ENCODE measurements at regions not wholly inside any gene's neighbourhood (a gene's known extent, or its start where the extent isn't known, plus 50 kb on each side); places are given as distances from the start of the nearest gene placed in this dataset.

DNA sequence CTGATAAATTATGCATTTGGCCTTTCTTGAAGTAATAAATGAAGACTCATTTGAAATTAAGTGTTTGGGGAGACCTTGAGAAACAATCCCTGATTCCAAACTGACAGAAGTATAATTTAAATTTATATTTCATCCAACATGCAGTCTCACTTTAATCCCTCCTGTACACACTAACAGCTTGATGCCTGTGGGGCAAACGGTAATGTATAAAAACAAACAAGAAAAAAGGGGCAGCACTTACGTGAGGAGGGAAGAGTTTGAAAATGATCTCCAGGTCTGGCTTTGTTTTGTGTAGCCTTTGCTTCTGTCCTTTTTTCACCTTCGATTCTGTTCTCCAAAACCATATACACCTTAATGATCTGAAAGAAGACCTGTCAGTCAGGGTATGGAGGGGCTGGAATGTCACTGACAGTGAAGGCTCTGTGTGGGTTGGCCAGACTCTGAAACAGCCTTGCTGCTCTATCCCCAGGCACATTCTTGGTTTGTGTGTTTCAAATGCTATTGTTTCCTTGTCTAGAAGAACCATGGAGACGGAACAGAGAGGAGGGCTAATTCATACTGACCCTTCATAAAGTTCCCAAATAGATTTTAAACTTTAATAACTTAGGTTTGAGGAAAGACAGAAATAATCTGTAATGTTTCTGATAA is 338.2 kb upstream of the WWC1 start:
- peaks cover 11% of the 10 kb centered on the region for H3K9me3 Mint-ChIP-seq
- H3K27ac Mint-ChIP-seq = no peak overlapping the region
- ATAC-seq = no peak
- H3K27me3 Mint-ChIP-seq = no peaks in the 10 kb centered on the region
- H3K4me3 Mint-ChIP-seq = no peak overlapping the region
- H3K4me1 Mint-ChIP-seq = no peaks in the 10 kb centered on the region
- no peaks in the 10 kb centered on the region for H3K36me3 Mint-ChIP-seq

DNA sequence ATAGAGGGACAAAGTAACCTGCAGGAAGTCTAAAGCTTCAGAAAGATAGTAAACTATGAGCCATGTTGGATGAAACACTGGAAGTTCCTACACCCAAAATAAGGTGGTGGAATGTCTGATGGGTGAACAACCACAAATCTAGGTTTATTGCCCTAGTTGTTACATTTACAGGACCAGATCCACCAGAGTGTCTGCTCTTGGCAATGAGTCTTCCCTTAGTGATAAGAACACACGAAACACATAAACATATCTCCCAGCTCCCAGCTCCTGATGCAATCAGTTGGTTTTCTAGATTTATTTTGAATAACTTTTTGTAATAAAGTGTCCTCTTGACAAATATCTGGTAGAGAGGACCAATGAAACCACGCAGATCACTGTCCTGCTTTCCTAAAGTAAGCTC is 329.7 kb upstream of the WWC1 start:
- Mint-ChIP-seq H3K27me3 (no peaks in the 10 kb centered on the region), H3K4me1 (no peaks in the 10 kb centered on the region)

DNA sequence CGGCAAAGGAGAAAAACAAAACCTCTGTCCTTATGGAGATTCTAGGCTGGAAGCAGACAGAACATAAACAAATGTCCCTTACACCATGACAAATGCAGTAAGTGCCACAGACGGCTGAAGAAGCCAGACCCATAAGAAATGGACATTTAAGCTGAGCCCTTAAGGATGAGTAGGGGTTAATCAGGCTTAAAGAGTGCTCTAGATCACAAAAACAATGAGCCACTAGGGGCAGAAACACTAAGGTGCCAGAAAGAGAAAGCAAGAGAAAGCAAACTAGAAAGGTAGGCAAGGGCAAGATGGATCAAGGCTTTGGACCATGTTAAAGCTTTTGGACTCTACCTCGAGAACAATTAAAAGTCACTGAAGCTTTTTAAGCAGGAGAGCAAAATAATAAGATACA is 326.9 kb upstream of the WWC1 start:
- Mint-ChIP-seq H3K4me1 (no peaks in the 10 kb centered on the region), H3K27me3 (no peaks in the 10 kb centered on the region), H3K27ac (no peak overlapping the region), H3K9me3 (peaks cover 3% of the 10 kb centered on the region), H3K36me3 (no peaks in the 10 kb centered on the region), H3K4me3 (no peak overlapping the region)
- ATAC-seq = no peak

More for the DNA sequence above, 329.7 kb upstream of the WWC1 start:
- Mint-ChIP-seq H3K9me3 (peaks cover 15% of the 10 kb centered on the region), H3K4me3 (no peak overlapping the region), H3K27ac (no peak overlapping the region), H3K36me3 (no peaks in the 10 kb centered on the region)
- no peak for ATAC-seq

DNA sequence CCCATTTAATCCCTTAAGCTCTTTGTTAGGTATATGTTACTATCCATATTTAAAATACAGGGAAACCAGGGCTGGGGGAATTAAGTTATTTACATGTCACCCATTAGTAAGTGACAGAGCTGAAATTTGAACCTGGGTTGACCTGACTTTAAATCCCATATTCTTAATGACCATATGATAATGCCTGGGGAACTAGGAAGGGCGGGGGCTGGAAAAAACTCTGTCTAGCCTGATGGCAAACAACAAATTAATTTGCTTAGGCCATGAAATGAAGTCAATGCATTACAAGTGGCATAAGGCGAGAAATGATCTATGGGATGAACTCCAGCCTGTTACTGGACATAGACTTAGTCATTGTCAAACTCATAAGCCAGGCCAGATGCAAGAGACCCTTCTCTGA is 325.7 kb upstream of the WWC1 start:
- Mint-ChIP-seq H3K4me3 (no peak overlapping the region), H3K27ac (no peak overlapping the region), H3K4me1 (no peaks in the 10 kb centered on the region), H3K36me3 (no peaks in the 10 kb centered on the region), H3K27me3 (no peaks in the 10 kb centered on the region), H3K9me3 (peaks cover 2% of the 10 kb centered on the region)
- no peak for ATAC-seq

DNA sequence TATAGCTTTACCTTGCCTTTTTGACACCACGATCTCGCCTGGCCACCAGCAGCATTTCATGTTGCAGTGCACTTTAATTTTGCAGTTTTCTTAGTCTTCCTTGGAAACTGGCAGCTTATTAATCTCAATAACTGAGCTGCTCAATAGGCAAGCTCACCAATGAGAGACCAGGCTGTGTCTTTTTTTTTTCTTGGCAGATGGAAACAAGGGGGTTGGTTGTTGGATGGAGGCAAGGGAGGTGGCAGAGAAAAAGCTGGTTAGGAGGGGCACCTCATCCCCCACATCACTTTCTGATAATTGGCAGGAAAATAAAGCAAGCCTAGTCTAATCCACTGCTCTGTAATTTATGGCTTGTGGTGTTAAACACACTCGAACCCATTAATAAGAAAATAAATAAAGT is 324.5 kb upstream of the WWC1 start:
- Mint-ChIP-seq H3K4me3 (no peak overlapping the region), H3K27me3 (no peaks in the 10 kb centered on the region), H3K4me1 (no peaks in the 10 kb centered on the region), H3K27ac (no peak overlapping the region), H3K9me3 (peaks cover 6% of the 10 kb centered on the region), H3K36me3 (no peaks in the 10 kb centered on the region)
- no peak for ATAC-seq

DNA sequence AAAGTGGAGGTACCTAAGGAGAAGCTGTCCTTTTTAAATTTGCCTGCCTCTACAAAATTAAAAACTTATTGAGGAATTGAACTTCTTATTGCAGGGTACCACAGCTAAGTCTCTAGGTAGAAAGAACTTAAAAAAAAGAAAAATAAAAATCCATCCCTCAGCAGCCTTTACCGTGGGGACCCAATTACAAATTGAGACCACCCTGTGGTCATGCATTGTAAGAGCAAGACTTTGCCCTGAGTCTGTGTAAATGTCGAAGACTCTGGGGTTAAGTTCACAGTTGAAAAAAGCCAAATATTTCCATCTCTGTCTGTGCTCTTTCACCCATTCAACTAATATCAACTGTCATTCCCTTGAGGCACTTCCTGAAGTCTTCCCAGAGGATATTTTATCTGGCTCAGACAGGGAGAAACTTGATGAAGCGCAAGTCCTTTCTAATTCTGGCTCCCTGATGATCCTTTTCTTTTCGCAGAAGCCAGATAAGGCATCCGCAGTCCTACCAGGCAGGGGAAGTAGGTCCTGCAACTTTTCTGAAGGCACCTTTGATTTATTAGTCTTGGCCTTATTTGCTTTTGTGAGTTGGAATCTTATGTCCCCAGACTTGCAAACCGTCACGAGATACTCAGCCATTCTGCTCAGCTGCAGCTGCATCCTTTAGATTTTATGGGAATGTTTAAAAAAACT is 323.8 kb upstream of the WWC1 start:
- no peak overlapping the region for H3K4me3 Mint-ChIP-seq
- no peak overlapping the region for H3K27ac Mint-ChIP-seq
- H3K9me3 Mint-ChIP-seq = peaks cover 6% of the 10 kb centered on the region
- no peaks in the 10 kb centered on the region for H3K36me3 Mint-ChIP-seq
- ATAC-seq = no peak
- no peaks in the 10 kb centered on the region for H3K27me3 Mint-ChIP-seq
- H3K4me1 Mint-ChIP-seq = no peaks in the 10 kb centered on the region

DNA sequence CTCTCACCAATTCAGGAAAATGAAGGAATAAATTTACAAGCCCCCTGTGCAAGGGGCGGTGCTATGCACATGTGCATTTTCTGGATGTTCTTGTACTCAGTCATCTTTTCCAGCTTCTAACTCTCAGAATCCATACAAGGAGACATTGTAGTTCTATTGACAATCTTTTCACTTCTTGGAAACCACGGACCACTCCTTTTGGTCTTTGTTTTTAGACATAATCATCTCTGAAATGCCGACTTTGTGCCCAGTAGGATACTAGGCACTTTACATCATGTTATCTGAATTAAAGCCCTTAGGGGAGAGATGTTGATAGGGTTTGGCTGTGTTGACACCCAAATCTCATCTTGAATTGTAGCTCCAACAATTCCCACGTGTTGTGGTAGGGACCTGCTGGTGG is 322.6 kb upstream of the WWC1 start:
- Mint-ChIP-seq H3K27ac (no peak overlapping the region), H3K36me3 (no peaks in the 10 kb centered on the region), H3K9me3 (peaks cover 9% of the 10 kb centered on the region), H3K4me3 (no peak overlapping the region), H3K27me3 (no peaks in the 10 kb centered on the region), H3K4me1 (no peaks in the 10 kb centered on the region)
- ATAC-seq = no peak

DNA sequence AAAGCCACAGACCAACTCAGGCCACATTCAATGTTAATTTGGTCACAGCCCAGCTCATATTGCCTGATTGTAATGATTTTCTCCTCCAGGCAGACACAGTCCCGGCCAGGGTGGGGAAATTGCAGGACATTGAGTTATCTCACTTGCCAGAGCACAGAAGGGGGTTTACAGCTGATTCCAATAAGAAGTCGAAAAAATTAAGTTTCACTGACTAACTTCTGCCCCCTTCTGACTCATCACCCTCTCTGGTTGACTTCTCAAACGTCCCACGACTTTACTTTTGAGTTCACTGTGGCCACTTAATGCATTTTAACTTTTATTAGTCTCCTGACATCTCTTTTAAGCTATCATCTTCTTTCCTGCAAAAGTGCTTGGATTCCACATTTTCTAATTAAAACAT is 321.4 kb upstream of the WWC1 start:
- H3K9me3 Mint-ChIP-seq = peaks cover 9% of the 10 kb centered on the region
- H3K27me3 Mint-ChIP-seq = no peaks in the 10 kb centered on the region
- no peak overlapping the region for H3K4me3 Mint-ChIP-seq
- H3K4me1 Mint-ChIP-seq = no peaks in the 10 kb centered on the region
- H3K36me3 Mint-ChIP-seq = no peaks in the 10 kb centered on the region
- no peak for ATAC-seq
- H3K27ac Mint-ChIP-seq = no peak overlapping the region

DNA sequence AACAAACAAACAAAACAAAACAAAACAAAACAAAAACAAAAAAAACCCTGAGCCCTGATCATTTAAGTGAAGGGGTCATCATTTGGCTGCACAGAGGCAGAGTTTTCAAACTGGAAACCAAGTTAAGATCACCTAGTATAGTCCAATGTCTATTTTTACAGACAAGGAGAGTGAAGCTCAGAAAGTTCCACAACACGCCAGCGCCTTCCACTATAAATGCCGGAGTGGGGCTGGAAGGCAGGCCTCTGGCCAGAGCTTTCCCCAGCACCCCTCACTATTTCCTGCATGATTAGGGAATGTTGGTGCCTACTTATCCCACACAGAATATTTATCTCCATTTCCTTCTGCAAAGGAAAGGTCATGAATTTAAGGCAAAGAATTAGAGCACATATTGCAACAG is 319.7 kb upstream of the WWC1 start:
- peaks cover 9% of the 10 kb centered on the region for H3K9me3 Mint-ChIP-seq
- no peaks in the 10 kb centered on the region for H3K27me3 Mint-ChIP-seq
- H3K4me1 Mint-ChIP-seq = no peaks in the 10 kb centered on the region
- no peak overlapping the region for H3K27ac Mint-ChIP-seq
- H3K4me3 Mint-ChIP-seq = no peak overlapping the region
- H3K36me3 Mint-ChIP-seq = no peaks in the 10 kb centered on the region
- no peak for ATAC-seq

DNA sequence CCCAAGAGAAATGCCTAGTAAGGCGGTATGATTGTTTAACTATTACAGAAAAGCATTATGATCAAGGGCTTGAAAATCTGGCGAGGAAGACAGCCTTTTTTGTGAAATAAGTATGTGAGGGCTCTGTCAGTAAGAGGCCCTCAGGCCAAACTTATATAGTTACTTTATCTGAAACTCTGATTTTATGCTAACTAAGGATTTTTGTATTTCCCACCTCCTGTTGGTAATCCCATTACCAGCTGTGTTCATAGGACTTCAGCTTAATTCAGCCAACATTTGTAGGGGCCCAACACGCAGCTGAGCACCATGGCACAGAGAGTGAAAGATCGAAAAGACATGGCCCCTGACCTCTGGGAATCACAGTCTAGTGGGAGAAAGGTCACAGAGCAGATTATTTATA is 318.3 kb upstream of the WWC1 start:
- H3K27ac Mint-ChIP-seq = no peak overlapping the region
- no peak overlapping the region for H3K4me3 Mint-ChIP-seq
- peaks cover 9% of the 10 kb centered on the region for H3K9me3 Mint-ChIP-seq
- H3K36me3 Mint-ChIP-seq = no peaks in the 10 kb centered on the region
- ATAC-seq = no peak
- H3K4me1 Mint-ChIP-seq = no peaks in the 10 kb centered on the region
- no peaks in the 10 kb centered on the region for H3K27me3 Mint-ChIP-seq

DNA sequence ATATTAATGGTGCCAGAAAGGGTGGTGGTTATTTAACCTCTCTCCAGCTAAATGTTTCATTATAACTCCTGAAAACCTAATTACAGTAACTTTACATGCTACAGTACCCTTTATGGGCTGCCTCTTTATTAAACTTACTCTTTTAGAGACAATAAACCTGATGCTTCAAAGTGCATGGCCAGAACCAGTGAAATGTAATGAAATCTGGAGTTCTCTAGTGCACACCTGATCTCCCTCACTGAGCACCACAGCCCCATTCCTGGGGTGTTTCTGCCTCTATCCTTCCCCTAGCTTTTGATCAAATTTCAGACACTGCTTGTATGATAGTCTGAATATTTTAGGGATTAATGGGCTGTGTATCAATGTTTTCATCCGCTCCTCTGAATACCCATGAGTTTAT is 306.5 kb upstream of the WWC1 start:
- Mint-ChIP-seq H3K4me1 (no peaks in the 10 kb centered on the region), H3K27ac (no peak overlapping the region), H3K36me3 (no peaks in the 10 kb centered on the region), H3K27me3 (no peaks in the 10 kb centered on the region), H3K4me3 (no peak overlapping the region), H3K9me3 (peaks cover 12% of the 10 kb centered on the region)
- no peak for ATAC-seq

DNA sequence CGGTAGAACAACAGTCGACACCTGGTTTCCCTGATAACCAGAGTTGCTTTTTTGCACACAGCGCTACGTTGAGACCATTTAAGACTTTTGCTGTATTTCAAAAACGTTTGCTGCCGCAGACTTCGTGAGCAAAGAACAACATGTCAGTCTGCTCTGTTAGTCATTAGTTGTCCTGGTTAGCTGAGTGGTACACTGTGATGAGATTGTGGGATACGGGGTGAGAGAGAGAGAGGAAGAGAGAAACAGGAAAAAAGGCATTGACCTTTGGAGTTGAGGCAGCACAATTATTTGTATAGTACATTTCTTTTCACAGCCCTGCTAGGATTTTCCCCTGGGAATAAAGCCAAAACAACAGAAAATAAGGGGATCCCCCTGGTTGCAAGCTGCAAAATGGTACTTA is 306.1 kb upstream of the WWC1 start:
- Mint-ChIP-seq H3K4me1 (no peaks in the 10 kb centered on the region), H3K27ac (no peak overlapping the region), H3K9me3 (peaks cover 11% of the 10 kb centered on the region), H3K36me3 (no peaks in the 10 kb centered on the region), H3K27me3 (no peaks in the 10 kb centered on the region), H3K4me3 (no peak overlapping the region)
- no peak for ATAC-seq

DNA sequence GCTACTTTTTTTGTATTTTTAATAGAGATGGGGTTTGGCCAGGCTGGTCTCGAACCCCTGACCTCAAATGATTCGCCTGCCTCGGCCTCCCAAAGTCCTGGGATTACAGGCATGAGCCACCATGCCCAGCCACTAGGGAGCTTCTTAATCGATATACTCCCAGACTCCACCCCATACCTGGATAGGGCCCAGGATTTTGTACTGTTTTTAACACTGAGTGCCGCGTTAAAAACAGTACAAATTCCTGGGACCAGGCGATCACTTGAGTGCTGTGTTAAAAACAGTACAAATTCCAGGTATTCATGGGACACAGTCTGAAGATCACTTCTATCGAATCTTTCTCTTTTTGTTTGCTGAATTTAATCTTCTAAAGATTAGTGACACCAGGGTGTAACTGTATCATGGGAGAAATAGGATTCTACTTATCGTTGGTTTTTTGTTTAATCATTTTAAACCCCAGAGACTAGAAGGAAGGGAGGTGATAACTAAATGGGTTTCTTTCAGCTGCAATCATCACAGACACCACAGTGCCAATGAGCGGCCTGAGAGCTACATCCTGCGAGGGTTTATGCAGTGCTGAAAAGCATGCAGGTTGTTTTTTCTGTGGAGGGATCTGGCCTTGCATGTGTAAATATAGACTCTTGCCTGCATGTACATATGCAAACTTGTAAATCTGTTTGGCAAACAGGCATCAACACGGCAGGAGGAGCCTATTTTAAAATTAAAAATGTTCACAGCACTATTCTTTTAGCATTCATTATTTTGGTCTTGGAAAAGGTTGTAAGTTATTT is 303.8 kb upstream of the WWC1 start:
- Mint-ChIP-seq H3K27me3 (no peaks in the 10 kb centered on the region), H3K9me3 (peaks cover 9% of the 10 kb centered on the region), H3K27ac (no peak overlapping the region), H3K36me3 (no peaks in the 10 kb centered on the region), H3K4me1 (no peaks in the 10 kb centered on the region), H3K4me3 (no peak overlapping the region)
- no peak for ATAC-seq

DNA sequence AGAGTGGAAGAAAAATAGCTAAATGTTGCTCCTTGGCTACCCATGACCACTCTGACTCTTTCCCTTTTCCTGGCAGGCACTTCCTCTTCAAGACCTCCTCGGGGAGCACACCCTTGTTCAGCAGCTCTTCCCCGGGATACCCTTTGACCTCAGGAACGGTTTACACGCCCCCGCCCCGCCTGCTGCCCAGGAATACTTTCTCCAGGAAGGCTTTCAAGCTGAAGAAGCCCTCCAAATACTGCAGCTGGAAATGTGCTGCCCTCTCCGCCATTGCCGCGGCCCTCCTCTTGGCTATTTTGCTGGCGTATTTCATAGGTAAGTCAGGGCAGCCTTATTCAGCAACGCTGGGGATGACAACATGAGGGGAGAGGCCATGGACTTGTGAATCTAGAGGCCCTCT is 298.6 kb upstream of the WWC1 start:
- H3K27me3 Mint-ChIP-seq = no peaks in the 10 kb centered on the region
- H3K9me3 Mint-ChIP-seq = peaks cover 3% of the 10 kb centered on the region
- no peak for ATAC-seq
- H3K36me3 Mint-ChIP-seq = no peaks in the 10 kb centered on the region
- H3K4me1 Mint-ChIP-seq = no peaks in the 10 kb centered on the region
- H3K4me3 Mint-ChIP-seq = no peak overlapping the region
- no peak overlapping the region for H3K27ac Mint-ChIP-seq

DNA sequence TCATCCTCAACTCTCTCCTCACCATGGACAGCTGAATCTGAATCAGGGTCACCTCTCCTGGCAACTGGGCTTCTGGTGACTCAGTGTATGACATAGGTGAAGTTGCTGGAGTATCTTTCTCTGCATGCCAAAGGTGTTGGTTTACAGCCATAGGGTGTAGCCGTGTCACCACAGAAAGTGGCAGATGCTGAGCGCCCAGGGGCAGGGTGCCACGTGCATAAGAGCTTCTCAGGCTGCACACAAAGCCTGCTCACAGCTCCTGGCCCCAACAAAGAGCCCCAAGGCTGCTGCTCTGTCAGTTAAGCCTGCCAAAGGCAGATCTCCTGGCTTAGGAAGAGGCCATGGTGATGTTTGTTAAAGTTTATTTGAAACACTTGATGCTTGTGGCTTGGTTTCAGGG is 297.7 kb upstream of the WWC1 start:
- H3K9me3 Mint-ChIP-seq = no peaks in the 10 kb centered on the region
- H3K4me3 Mint-ChIP-seq = no peak overlapping the region
- H3K27ac Mint-ChIP-seq = no peak overlapping the region
- H3K27me3 Mint-ChIP-seq = no peaks in the 10 kb centered on the region
- ATAC-seq = no peak
- H3K36me3 Mint-ChIP-seq = no peaks in the 10 kb centered on the region
- H3K4me1 Mint-ChIP-seq = no peaks in the 10 kb centered on the region

DNA sequence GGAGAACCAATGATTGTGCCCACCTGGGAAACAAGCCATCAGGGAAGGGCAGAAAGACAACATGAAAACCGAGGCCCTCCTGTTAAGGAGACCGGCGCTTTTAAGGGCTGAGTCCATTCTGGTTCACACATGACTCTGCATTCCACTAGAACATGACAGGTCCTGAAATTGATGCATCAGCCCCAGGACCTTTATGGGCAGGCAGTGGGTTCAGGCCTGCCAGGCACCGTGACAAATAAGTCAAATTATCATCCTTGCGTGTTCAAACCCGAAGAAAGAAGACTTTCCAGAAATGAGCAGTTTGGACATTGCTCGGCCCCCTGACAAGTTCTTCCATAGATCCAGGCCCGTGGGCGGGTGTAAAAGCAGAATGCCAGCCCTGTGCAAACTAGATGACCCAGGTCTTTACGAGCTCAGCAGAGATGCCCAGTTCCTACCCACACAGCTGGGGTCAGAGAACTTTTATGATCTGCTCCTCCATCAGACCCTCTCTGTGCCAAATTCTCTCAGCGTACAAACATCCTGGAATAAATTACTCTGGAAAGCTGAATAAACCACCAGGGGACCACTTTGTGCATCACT is 295.5 kb upstream of the WWC1 start:
- Mint-ChIP-seq H3K27ac (no peak overlapping the region), H3K36me3 (no peaks in the 10 kb centered on the region), H3K4me1 (no peaks in the 10 kb centered on the region)

More for the DNA sequence above, 295.5 kb upstream of the WWC1 start:
- ATAC-seq = no peak
- Mint-ChIP-seq H3K4me3 (no peak overlapping the region), H3K9me3 (no peaks in the 10 kb centered on the region), H3K27me3 (no peaks in the 10 kb centered on the region)
